ENCODE measurements at regions not wholly inside any gene's neighbourhood (a gene's known extent, or its start where the extent isn't known, plus 50 kb on each side); places are given as distances from the start of the nearest gene placed in this dataset.

DNA sequence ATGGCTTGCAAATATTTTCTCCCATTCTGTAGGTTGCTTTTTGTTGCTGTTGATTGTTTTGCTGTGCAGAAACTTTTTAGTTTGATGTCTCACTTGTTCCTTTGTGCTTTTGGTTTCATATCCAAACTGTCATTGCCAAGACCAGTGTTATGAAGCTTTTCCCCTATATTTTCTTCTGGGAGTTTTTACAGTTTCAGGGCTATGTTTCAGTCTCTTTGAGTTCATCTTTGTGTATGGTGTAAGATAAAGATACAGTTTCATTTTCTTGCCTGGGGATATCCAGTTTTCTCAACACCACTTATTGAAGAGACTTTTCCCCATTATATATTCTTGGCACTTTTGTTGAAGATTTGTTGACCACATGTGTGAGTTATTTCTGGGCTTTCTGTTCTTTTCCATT is 139.9 kb downstream of the MRPL57 start:
- no peak for DNase-seq (ENCODE audit: low read depth in 1 of 2, low spot score in 1 of 2)

DNA sequence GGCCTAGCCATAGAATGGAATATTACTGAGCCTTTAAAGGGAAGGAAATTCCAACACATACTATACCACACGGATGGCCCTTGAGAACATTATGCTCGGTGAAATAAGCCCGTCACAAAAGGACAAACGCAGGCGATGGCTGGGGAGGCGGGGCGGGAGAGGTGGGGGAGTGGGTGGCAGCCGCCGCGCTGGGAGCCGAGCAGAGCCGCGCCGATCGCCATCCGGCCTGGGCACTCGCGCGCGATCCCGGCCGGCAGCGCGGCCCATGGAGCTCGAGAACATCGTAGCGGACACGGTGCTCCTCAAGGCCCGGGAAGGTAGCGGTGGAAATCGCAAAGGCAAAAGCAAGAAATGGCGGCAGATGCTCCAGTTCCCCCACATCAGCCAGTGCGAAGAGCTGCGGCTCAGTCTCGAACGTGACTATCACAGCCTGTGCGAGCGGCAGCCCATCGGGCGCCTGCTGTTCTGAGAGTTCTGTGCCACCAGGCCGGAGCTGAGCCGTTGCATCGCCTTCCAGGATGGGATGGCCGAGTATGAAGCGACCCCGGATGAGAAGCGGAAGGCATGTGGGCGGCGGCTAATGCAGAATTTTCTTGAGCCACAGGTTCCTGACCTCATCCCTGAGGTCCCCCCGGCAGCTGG is 140.1 kb downstream of the ZDHHC20 start:
- DNase-seq (ENCODE audit: low read depth in 1 of 2, low spot score in 1 of 2) = no peak

GRCh38 chr13:21319869-21320641 is 139.0 kb downstream of the ZDHHC20 start:
- DNase-seq (ENCODE audit: low read depth in 1 of 2, low spot score in 1 of 2) = no peak

- no peak for DNase-seq (ENCODE audit: low read depth in 1 of 2, low spot score in 1 of 2)
Measured at GRCh38 chr13:21320642-21321034, 138.5 kb downstream of the ZDHHC20 start.

- no peak for DNase-seq (ENCODE audit: low read depth in 1 of 2, low spot score in 1 of 2)
Measured at GRCh38 chr13:21321269-21321668, 137.8 kb downstream of the ZDHHC20 start.

GRCh38 chr13:21322327-21322965 is 136.7 kb downstream of the ZDHHC20 start:
- DNase-seq (ENCODE audit: low read depth in 1 of 2, low spot score in 1 of 2) = no peak

Data from stimulated activated CD4-positive, alpha-beta T cell treated with anti-CD3 and anti-CD28 coated beads, Interleukin-15, amount 100 ng/mL, for 1 hour (primary cell).